Loucy (cell line): ENCODE measurements at regions not wholly inside any gene's neighbourhood (a gene's known extent, or its start where the extent isn't known, plus 50 kb on each side); places are given as distances from the start of the nearest gene placed in this dataset.

ENCODE experiments used
- EZH2phosphoT487 ChIP-seq: fragments of 200-600 bp; IDR thresholded peaks from 2 replicates; pipeline ENCODE4 v1.6.1; 2018; ENCODE audit warnings: antibody characterized with exemption, mild to moderate bottlenecking, moderate library complexity, borderline replicate concordance
- TF ChIP-seq, protein P1 (sequence below): fragments of 200-600 bp; sonication (generic); conservative IDR thresholded peaks from 2 replicates; pipeline ENCODE4 v1.5.1; 2014; ENCODE audit warnings: mild to moderate bottlenecking, antibody characterized with exemption, low read length

DNA sequence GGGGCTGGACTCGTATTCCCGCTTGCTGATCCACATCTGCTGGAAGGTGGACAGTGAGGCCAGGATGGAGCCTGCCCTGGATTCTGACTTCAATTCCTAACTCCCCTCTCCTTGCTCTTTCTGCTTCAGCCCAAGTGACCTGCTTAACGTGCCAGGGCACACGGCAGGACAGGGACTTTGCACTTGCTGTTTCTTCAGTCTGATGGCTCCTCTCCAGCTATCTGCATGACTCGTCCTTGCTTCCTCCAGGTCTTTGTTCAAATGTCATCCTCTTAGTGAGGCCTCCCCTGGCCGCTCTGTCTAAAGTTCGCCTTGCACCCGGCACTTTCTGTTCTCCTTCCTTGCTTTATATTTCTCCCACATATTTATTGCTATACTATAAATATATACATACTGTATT is 357.6 kb downstream of the MTX2 start:
- TF ChIP-seq, protein P1, sequence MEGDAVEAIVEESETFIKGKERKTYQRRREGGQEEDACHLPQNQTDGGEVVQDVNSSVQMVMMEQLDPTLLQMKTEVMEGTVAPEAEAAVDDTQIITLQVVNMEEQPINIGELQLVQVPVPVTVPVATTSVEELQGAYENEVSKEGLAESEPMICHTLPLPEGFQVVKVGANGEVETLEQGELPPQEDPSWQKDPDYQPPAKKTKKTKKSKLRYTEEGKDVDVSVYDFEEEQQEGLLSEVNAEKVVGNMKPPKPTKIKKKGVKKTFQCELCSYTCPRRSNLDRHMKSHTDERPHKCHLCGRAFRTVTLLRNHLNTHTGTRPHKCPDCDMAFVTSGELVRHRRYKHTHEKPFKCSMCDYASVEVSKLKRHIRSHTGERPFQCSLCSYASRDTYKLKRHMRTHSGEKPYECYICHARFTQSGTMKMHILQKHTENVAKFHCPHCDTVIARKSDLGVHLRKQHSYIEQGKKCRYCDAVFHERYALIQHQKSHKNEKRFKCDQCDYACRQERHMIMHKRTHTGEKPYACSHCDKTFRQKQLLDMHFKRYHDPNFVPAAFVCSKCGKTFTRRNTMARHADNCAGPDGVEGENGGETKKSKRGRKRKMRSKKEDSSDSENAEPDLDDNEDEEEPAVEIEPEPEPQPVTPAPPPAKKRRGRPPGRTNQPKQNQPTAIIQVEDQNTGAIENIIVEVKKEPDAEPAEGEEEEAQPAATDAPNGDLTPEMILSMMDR, result no peak
- no peak for TF ChIP-seq EZH2phosphoT487
